GM23338 (cell line): ENCODE measurements at regions not wholly inside any gene's neighbourhood (a gene's known extent, or its start where the extent isn't known, plus 50 kb on each side); places are given as distances from the start of the nearest gene placed in this dataset.

ENCODE experiments used
- ATAC-seq: fragments of 200-7000 bp; cut with Tn5 transposase; 3 replicates; pipeline ENCODE4 v1.9.1; 2020
- DNase-seq: peaks from one replicate; pipeline ENCODE4 v3.0.0-alpha.2; 2015; ENCODE audit warnings: low spot score
- H2AFZ ChIP-seq: fragments of 200-600 bp; sonication (generic); 2 replicates; pipeline ENCODE4 v1.8.0; 2016; ENCODE audit warnings: antibody characterized with exemption, mild to moderate bottlenecking, moderate library complexity
- H3F3A ChIP-seq: fragments of 200-600 bp; sonication (generic); replicated peaks from 2 replicates; pipeline ENCODE4 v1.8.0; 2017; ENCODE audit warnings: antibody characterized with exemption, mixed run types, low read depth
- H3K27ac ChIP-seq: fragments of 200-600 bp; sonication (generic); 2 replicates; pipeline ENCODE4 v1.6.1; 2016; ENCODE audit warnings: low read depth
- H3K27me3 ChIP-seq: fragments of 200-600 bp; sonication (generic); 2 replicates; pipeline ENCODE4 v1.8.0; 2016; ENCODE audit warnings: mild to moderate bottlenecking, mixed run types, moderate library complexity; ENCODE audit not compliant: insufficient read depth
- H3K36me3 ChIP-seq: fragments of 200-600 bp; sonication (generic); 2 replicates; pipeline ENCODE4 v1.8.0; 2016; ENCODE audit warnings: mild to moderate bottlenecking; ENCODE audit not compliant: insufficient read depth
- H3K4me1 ChIP-seq: fragments of 200-600 bp; sonication (generic); 2 replicates; pipeline ENCODE4 v1.8.0; 2016; ENCODE audit warnings: mild to moderate bottlenecking, moderate library complexity; ENCODE audit not compliant: insufficient read depth
- H3K4me2 ChIP-seq: fragments of 200-600 bp; sonication (generic); 2 replicates; pipeline ENCODE4 v1.7.1; 2017; ENCODE audit warnings: mixed run types
- H3K4me3 ChIP-seq: fragments of 200-600 bp; sonication (generic); 2 replicates; pipeline ENCODE4 v1.6.1; 2016; ENCODE audit warnings: mixed run types
- H3K79me2 ChIP-seq: fragments of 200-600 bp; sonication (generic); replicated peaks from 2 replicates; pipeline ENCODE4 v1.8.0; 2017; ENCODE audit warnings: mild to moderate bottlenecking; ENCODE audit not compliant: insufficient read depth
- H3K9me2 ChIP-seq: fragments of 200-600 bp; sonication (generic); 2 replicates; pipeline ENCODE4 v1.8.0; 2017; ENCODE audit not compliant: insufficient read depth
- H4K20me1 ChIP-seq: fragments of 200-600 bp; sonication (generic); replicated peaks from 2 replicates; pipeline ENCODE4 v1.8.0; 2017; ENCODE audit warnings: mild to moderate bottlenecking; ENCODE audit not compliant: insufficient read depth
- H3K27ac Mint-ChIP-seq: 2 replicates; pipeline ENCODE4 v1.8.0; 2020; ENCODE audit warnings: inconsistent platforms, mild to moderate bottlenecking, moderate library complexity, mixed read lengths
- H3K27me3 Mint-ChIP-seq: 3 replicates; pipeline ENCODE4 v1.8.0; 2022; ENCODE audit warnings: low read depth, mild to moderate bottlenecking, moderate library complexity, mixed read lengths, inconsistent platforms; ENCODE audit not compliant: insufficient read depth, poor library complexity
- H3K36me3 Mint-ChIP-seq: 3 replicates; pipeline ENCODE4 v1.8.0; 2021; ENCODE audit warnings: low read depth, mild to moderate bottlenecking, inconsistent platforms, moderate library complexity, mixed read lengths
- H3K4me1 Mint-ChIP-seq: 3 replicates; pipeline ENCODE4 v1.8.0; 2020; ENCODE audit warnings: mild to moderate bottlenecking, inconsistent platforms, mixed read lengths
- H3K4me3 Mint-ChIP-seq: 3 replicates; pipeline ENCODE4 v1.8.0; 2021; ENCODE audit warnings: moderate library complexity, mild to moderate bottlenecking, inconsistent platforms, mixed read lengths
- H3K9me3 Mint-ChIP-seq: 3 replicates; pipeline ENCODE4 v1.8.0; 2020; ENCODE audit warnings: moderate library complexity, mild to moderate bottlenecking, inconsistent platforms, mixed read lengths
- CREB1 ChIP-seq: fragments of 250-450 bp; sonication (Bioruptor Pico); IDR thresholded peaks from 2 replicates; pipeline ENCODE4 v1.5.0; 2020; ENCODE audit warnings: low read depth, mild to moderate bottlenecking, moderate library complexity
- ETS1 ChIP-seq: IDR thresholded peaks from 2 replicates; pipeline ENCODE4 v1.6.1; 2016; ENCODE audit warnings: antibody characterized with exemption
- EZH2 ChIP-seq: fragments of 200-600 bp; sonication (generic); IDR thresholded peaks from one replicate; pipeline ENCODE4 v1.8.0; 2017; ENCODE audit warnings: antibody characterized with exemption, mild to moderate bottlenecking, low read depth; ENCODE audit not compliant: unreplicated experiment
- EZH2phosphoT487 ChIP-seq: fragments of 200-600 bp; sonication (generic); IDR thresholded peaks from one replicate; pipeline ENCODE4 v1.8.1; 2018; ENCODE audit warnings: antibody characterized with exemption; ENCODE audit not compliant: unreplicated experiment
- JUNB ChIP-seq: IDR thresholded peaks from one replicate; pipeline ENCODE4 v1.6.1; 2016; ENCODE audit warnings: antibody characterized with exemption; ENCODE audit not compliant: unreplicated experiment
- NANOG ChIP-seq: IDR thresholded peaks from 2 replicates; pipeline ENCODE4 v1.6.1; 2016; ENCODE audit warnings: antibody characterized with exemption, borderline replicate concordance
- POLR2AphosphoS5 ChIP-seq: IDR thresholded peaks from 2 replicates; pipeline ENCODE4 v1.6.1; 2016; ENCODE audit warnings: antibody characterized with exemption, low read depth
- STAT1 ChIP-seq: IDR thresholded peaks from one replicate; pipeline ENCODE4 v1.6.1; 2016; ENCODE audit warnings: antibody characterized with exemption; ENCODE audit not compliant: unreplicated experiment
- ZNF114 ChIP-seq: fragments of 250-450 bp; sonication (Bioruptor Pico); IDR thresholded peaks from 2 replicates; pipeline ENCODE4 v1.5.0; 2020; ENCODE audit warnings: mild to moderate bottlenecking, moderate library complexity
- ZNF331 ChIP-seq: fragments of 250-450 bp; sonication (Bioruptor Pico); IDR thresholded peaks from 2 replicates; pipeline ENCODE4 v1.5.0; 2020; ENCODE audit warnings: low read depth, mild to moderate bottlenecking, moderate library complexity
- ZNF462 ChIP-seq: fragments of 250-450 bp; sonication (Bioruptor Pico); IDR thresholded peaks from 2 replicates; pipeline ENCODE4 v1.5.0; 2020; ENCODE audit warnings: mild to moderate bottlenecking, moderate library complexity
- TF ChIP-seq, protein P1 (sequence below): IDR thresholded peaks from one replicate; pipeline ENCODE4 v1.6.1; 2018; ENCODE audit warnings: antibody characterized with exemption; ENCODE audit not compliant: unreplicated experiment
- TF ChIP-seq, protein P2 (sequence below), 2 experiments: fragments of 200-600 bp in 1 of 2; sonication (generic) in 1 of 2; conservative IDR thresholded peaks; 2 replicates each; pipeline versions ENCODE4 v1.5.1 to v1.6.1; 2016 to 2017; ENCODE audit warnings: antibody characterized with exemption in 2 of 2, low read depth in 2 of 2, mild to moderate bottlenecking in 2 of 2, moderate library complexity in 1 of 2

GRCh38 chr2:35931626-35932025, 424.0 kb upstream of the CRIM1 start:
- no peaks in the 10 kb centered on the region for H3F3A ChIP-seq
- Mint-ChIP-seq H3K9me3 (no peaks in the 10 kb centered on the region; the same call in 2 of the 3 replicates), H3K4me1 (peaks cover 2% of the 10 kb centered on the region; the same call in 2 of the 3 replicates), H3K36me3 (no peaks in the 10 kb centered on the region; the same call in 2 of the 3 replicates), H3K27ac (no peak overlapping the region), H3K27me3 (no peaks in the 10 kb centered on the region), H3K4me3 (no peak overlapping the region)
- ATAC-seq (no peak), DNase-seq (no peak)
- H3K4me3 ChIP-seq, result no peak overlapping the region
- H3K79me2 ChIP-seq, result no peaks in the 10 kb centered on the region
- no peak overlapping the region for H3K4me2 ChIP-seq
- no peak overlapping the region for H3K27ac ChIP-seq
- no peak overlapping the region for H2AFZ ChIP-seq
- H3K36me3 ChIP-seq, result no peaks in the 10 kb centered on the region
- H3K4me1 ChIP-seq, result no peaks in the 10 kb centered on the region
- no peak for TF ChIP-seq STAT1
- no peak for TF ChIP-seq NANOG
- TF ChIP-seq POLR2AphosphoS5, result no peak
- TF ChIP-seq, protein P1, sequence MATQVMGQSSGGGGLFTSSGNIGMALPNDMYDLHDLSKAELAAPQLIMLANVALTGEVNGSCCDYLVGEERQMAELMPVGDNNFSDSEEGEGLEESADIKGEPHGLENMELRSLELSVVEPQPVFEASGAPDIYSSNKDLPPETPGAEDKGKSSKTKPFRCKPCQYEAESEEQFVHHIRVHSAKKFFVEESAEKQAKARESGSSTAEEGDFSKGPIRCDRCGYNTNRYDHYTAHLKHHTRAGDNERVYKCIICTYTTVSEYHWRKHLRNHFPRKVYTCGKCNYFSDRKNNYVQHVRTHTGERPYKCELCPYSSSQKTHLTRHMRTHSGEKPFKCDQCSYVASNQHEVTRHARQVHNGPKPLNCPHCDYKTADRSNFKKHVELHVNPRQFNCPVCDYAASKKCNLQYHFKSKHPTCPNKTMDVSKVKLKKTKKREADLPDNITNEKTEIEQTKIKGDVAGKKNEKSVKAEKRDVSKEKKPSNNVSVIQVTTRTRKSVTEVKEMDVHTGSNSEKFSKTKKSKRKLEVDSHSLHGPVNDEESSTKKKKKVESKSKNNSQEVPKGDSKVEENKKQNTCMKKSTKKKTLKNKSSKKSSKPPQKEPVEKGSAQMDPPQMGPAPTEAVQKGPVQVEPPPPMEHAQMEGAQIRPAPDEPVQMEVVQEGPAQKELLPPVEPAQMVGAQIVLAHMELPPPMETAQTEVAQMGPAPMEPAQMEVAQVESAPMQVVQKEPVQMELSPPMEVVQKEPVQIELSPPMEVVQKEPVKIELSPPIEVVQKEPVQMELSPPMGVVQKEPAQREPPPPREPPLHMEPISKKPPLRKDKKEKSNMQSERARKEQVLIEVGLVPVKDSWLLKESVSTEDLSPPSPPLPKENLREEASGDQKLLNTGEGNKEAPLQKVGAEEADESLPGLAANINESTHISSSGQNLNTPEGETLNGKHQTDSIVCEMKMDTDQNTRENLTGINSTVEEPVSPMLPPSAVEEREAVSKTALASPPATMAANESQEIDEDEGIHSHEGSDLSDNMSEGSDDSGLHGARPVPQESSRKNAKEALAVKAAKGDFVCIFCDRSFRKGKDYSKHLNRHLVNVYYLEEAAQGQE, result no peak
- TF ChIP-seq ETS1, result no peak
- TF ChIP-seq EZH2phosphoT487, result no peak
- no peak for TF ChIP-seq ZNF462 (CRISPR knock-in tag)
- TF ChIP-seq, protein P2, sequence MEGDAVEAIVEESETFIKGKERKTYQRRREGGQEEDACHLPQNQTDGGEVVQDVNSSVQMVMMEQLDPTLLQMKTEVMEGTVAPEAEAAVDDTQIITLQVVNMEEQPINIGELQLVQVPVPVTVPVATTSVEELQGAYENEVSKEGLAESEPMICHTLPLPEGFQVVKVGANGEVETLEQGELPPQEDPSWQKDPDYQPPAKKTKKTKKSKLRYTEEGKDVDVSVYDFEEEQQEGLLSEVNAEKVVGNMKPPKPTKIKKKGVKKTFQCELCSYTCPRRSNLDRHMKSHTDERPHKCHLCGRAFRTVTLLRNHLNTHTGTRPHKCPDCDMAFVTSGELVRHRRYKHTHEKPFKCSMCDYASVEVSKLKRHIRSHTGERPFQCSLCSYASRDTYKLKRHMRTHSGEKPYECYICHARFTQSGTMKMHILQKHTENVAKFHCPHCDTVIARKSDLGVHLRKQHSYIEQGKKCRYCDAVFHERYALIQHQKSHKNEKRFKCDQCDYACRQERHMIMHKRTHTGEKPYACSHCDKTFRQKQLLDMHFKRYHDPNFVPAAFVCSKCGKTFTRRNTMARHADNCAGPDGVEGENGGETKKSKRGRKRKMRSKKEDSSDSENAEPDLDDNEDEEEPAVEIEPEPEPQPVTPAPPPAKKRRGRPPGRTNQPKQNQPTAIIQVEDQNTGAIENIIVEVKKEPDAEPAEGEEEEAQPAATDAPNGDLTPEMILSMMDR (conservative IDR thresholded peaks at IDR 0.05; ENCODE audit: low read depth in 2 of 2), result no peak
- no peak for TF ChIP-seq ZNF114
- TF ChIP-seq EZH2, result no peak
- no peak for TF ChIP-seq ZNF331
- TF ChIP-seq CREB1 (CRISPR knock-in tag), result no peak
- no peak for TF ChIP-seq JUNB
- H3K9me2 ChIP-seq, result no peaks in the 10 kb centered on the region
- no peaks in the 10 kb centered on the region for H4K20me1 ChIP-seq
- H3K27me3 ChIP-seq, result no peaks in the 10 kb centered on the region
